Suppressor macrophage treated with lipopolysaccharide for 1 hour (primary cell): ENCODE measurements at regions not wholly inside any gene's neighbourhood (a gene's known extent, or its start where the extent isn't known, plus 50 kb on each side); places are given as distances from the start of the nearest gene placed in this dataset.

Source experiments
- DNase-seq, 3 donors: peaks; one replicate each; pipeline ENCODE4 v3.0.0-alpha.2; 2020 to 2022

GRCh38 chr14:103207388-103208072, 84.3 kb downstream of the TNFAIP2 start:
- DNase-seq: no peak

GRCh38 chr14:103209054-103209453, 85.8 kb downstream of the TNFAIP2 start:
- DNase-seq: no peak

- no peak for DNase-seq
These were observed 86.2 kb downstream of the TNFAIP2 start for GRCh38 chr14:103209506-103209905.

- DNase-seq: no peak
These were observed 90.1 kb downstream of the TNFAIP2 start for GRCh38 chr14:103213331-103213730.

GRCh38 chr14:103214461-103214958, 91.2 kb downstream of the TNFAIP2 start:
- DNase-seq: no peak

GRCh38 chr14:103216399-103216798, 93.1 kb downstream of the TNFAIP2 start:
- no peak for DNase-seq

- no peak for DNase-seq
These were observed 93.6 kb downstream of the TNFAIP2 start for GRCh38 chr14:103216857-103217256.

GRCh38 chr14:103217538-103217937, 94.3 kb downstream of the TNFAIP2 start:
- no peak for DNase-seq

GRCh38 chr14:103220134-103220981, 97.1 kb downstream of the TNFAIP2 start:
- peak in 1 of 3 donors; percentile 29 for DNase-seq

GRCh38 chr14:103220982-103221641, 97.9 kb downstream of the TNFAIP2 start:
- DNase-seq: peak in 1 of 3 donors; percentile 28

- no peak for DNase-seq
These were observed 98.6 kb downstream of the TNFAIP2 start for GRCh38 chr14:103221781-103222358.

- DNase-seq: no peak
These were observed 100.6 kb downstream of the TNFAIP2 start for GRCh38 chr14:103223818-103224352.

- DNase-seq: no peak
These were observed 101.8 kb downstream of the TNFAIP2 start for GRCh38 chr14:103225062-103225461.

GRCh38 chr14:103225476-103225875, 102.2 kb downstream of the TNFAIP2 start:
- no peak for DNase-seq

- DNase-seq: no peak
These were observed 104.0 kb downstream of the TNFAIP2 start for GRCh38 chr14:103227094-103227768.

GRCh38 chr14:103228076-103228806, 105.0 kb downstream of the TNFAIP2 start:
- no peak for DNase-seq

GRCh38 chr14:103228866-103229265, 105.2 kb upstream of the EIF5 start:
- DNase-seq: no peak

GRCh38 chr14:103230021-103230420, 104.0 kb upstream of the EIF5 start:
- no peak for DNase-seq

GRCh38 chr14:103230658-103231334, 103.2 kb upstream of the EIF5 start:
- no peak for DNase-seq

GRCh38 chr14:103231376-103232019, 102.5 kb upstream of the EIF5 start:
- no peak for DNase-seq
